ENCODE measurements at regions not wholly inside any gene's neighbourhood (a gene's known extent, or its start where the extent isn't known, plus 50 kb on each side); places are given as distances from the start of the nearest gene placed in this dataset.

GRCh38 chr13:81247711-81248110 is 906.8 kb upstream of the SPRY2 start:
- TF ChIP-seq EZH2 (IDR thresholded peaks at IDR 0.05) (no peak), POLR2AphosphoS5 (IDR thresholded peaks at IDR 0.05; ENCODE audit: borderline replicate concordance, low read depth, low read length) (no peak)

All from SK-N-MC (cell line).